GDM1 (cell line): ENCODE measurements at regions not wholly inside any gene's neighbourhood (a gene's known extent, or its start where the extent isn't known, plus 50 kb on each side); places are given as distances from the start of the nearest gene placed in this dataset.
"Not testable (repeated sequence)": the region's sequence is repeated elsewhere in the genome, so short reads cannot be mapped to it uniquely, and the experiment has no call there.

Experiments used
- DNase-seq: peaks from one replicate; lab custom pipeline; 2025; lab: John Stamatoyannopoulos, UW

DNA sequence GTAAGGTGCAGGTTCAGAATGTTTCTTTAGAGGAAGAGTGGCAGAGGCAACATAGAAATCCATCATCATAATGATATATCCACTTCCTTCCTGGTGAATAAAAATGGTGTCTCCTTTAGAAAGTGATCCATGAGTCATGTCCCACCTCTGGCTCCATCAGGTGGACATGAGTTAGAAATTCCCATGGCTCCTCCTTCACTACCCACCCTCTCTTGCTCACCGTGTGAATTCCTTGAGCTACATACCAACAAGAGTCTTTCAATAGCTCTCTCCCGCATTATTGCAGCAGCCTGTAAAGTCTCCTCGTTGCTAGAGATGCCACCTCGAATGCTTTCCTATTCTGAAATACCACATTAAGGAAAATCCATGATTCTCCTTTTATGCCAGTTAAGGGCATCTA is 317.6 kb downstream of the LNPK start:
- no peak for DNase-seq

DNA sequence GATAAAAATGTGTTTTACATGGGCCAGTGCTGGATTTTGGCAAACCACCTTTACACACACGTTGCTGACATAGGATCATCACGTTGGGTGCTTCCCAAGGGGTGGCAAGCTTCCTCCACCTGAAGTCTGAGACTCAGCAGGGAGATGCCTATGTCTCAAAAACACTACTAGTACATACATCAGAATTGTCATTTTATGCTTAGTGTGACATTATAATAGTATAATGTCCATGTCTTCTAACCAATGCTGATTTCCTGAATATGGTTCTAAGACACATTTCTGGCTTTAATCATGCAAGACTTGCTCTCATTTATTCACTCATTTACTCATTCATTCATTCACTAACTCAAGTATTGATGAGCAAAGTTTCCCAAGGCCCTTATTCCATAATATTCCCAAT is 322.3 kb downstream of the LNPK start:
- no peak for DNase-seq

DNA sequence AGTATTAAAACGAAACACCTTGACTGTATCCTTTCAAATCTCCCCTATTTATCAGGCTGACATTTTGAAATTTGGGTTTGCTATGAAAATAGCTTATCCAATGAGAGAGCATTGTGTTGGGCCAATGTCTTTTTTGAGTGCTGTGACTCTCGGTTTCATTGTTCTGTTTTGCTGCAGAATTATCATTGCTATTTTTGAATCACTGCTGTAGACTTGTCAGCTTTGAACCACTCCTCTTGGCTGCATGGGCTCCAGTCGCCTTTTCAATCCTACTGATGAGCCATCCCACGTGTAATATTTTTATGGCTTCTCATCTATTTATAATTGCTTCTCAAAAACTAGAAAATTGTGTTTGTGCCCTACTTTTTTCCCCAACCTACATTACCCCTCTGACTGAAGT is 322.8 kb downstream of the LNPK start:
- no peak for DNase-seq

DNA sequence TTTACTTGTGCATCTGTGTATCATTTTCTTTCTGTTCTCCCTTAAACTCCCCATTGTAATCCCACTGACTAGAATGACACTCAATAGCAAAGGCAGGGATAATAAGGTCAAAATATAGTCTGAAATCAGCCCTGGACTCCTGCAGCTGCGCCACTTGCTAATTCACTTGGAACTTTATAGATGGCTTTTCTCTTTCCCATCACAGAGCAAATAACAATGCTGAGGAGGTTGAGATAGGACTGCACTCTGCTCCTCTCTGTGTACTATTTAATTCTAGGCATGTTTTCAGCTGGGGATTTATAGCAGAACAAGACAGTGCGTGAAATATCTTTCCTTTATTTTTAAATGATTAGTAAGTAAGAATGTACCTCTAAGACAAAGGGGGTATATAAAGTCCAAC is 324.2 kb downstream of the LNPK start:
- DNase-seq, result no peak

DNA sequence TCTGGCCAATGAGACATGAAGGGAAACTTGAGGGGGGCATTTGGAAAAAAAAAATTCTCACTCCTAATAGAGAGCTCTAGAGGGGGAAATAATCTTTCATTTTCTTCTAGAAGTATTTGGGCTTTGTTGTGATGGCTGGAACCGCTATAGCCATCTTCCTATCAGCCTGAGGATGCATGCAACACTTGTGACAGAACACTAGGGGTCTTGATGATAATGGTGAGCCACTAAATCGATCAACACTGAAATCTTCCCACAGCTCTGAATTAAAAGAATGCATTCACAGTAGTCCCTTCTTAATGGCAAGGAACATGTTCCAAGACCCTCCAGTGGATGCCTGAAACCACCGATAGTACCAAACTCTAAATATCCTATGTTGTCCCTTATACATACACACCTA is 325.3 kb downstream of the LNPK start:
- DNase-seq, result no peak

DNA sequence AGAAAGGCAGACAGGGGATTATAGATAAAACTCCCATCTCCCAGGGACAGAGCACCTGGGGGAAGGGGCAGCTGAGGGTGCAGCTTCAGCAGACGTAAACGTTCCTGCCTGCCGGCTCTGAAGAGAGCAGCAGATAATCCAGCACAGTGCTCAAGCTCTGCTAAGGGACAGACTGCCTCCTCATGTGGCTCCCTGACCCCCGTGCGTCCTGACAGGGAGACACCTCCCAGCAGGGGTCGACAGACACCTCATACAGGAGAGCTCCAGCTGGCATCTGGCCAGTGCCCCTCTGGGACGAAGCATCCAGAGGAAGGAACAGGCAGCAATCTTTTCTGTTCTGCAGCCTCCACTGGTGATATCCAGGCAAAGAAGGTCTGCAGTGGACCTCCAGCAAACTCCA is 333.3 kb downstream of the LNPK start:
- not testable (repeated sequence) for DNase-seq

DNA sequence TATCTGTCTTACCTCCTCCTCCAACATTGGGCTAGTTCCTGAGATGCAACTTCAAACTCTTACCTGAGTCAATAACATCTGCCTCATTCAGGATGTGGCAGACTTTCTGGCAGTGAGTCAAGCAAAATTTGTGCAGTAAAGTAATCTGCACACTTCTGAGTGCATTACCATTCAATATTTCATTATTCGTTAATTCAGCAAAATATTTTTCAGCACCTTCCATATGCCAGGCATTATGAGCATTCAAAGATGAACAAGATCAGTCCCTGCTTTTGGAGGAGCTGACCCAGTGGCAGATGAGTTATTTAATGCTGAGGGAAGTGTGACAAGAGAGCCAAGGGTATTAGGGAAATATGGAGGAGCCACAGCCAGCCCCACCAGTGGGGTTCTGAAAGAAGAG is 339.7 kb downstream of the LNPK start:
- no peak for DNase-seq

DNA sequence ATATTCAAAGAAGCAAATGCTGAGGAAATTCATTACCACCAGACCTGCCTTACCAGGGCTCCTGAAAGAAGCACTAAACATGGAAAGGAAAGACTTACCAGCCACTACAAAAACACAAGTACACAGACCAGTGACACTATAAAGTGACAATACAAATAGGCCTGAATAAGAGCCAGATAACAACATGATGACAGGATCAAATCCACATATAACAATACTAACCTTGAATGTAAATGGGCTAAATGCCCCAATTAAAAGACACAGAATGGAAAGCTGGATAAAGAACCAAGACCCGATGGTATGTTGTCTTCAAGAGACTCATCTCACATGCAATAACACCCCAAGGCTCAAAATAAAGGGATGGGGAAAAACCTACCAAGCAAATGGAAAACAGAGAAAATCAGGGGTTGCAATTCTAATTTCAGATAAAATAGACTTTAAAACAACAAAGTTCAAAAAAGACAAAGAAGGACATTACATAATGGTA is 353.4 kb downstream of the LNPK start:
- DNase-seq, result no peak

DNA sequence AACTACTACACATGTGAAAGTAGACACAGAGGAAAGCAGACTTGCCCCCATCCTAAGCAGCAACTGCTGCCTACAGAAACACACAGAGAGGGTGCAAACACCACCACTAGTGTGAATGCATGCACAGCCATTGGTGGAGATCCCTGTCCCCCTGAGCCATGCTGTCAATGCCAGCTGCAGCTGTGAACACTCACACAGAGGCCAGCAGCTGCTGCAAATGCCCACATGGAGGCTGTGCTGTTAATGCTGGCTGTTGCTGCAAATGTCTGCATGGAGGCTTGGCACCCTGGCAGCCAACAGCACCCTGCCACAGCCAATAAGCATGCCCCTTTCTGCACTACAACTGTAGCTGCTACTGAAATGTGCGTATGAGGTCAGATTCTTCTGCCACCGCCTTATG is 355.0 kb downstream of the LNPK start:
- DNase-seq, result no peak

DNA sequence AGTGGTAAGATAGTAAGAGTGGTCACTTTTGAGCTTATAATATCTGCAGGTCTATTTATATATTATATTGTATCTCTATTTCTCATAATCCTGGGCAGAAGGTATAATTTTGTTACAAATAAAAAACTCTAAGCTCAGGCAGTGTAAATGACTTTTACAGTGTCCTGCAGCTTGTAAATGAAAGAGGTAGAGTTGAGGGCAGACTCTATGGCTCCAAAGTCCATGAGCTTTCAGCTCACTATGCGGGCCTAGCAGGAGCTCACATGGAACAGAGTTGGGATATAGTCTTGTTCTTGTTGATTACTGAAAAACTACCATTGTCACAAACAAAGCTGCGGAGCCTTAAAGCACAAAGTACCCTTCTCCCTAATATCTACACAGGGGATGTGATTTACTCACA is 361.4 kb downstream of the LNPK start:
- no peak for DNase-seq

DNA sequence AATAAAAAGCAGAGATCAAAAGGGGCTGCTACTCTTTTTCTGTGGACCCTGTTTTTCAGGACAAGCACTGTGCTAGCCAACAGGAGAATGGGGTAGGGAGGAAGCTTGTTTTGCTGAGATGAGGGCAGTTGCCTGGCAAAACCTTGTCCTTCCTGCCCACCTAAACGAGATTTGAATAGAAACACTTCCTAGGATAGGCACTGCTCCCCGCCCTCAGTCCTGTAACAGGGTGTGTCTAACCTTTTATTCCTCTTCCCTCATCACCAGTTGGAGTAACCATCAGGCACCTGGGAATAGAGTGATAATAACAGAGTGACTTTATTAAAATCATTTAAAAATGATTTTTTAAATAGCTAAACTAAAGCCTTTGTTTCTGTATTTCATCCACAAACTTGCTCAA is 368.8 kb downstream of the LNPK start:
- no peak for DNase-seq

DNA sequence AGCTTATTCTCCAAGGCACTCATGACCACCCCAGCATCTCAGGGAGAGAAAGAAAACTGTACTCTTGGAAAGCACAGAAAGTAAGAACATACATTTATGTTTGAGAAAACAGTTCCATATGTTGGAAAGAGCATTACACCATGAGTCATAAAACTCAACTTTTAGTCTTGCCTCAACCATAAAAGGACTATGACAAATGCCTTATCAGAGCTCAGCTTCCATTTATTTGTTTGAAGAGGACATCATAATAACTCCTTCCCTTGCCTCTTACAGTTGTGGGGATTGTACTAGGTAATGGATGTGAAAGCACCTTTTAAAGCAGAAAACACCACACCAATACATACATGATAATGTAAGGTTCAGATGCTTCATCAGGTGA is 370.8 kb downstream of the LNPK start:
- no peak for DNase-seq

DNA sequence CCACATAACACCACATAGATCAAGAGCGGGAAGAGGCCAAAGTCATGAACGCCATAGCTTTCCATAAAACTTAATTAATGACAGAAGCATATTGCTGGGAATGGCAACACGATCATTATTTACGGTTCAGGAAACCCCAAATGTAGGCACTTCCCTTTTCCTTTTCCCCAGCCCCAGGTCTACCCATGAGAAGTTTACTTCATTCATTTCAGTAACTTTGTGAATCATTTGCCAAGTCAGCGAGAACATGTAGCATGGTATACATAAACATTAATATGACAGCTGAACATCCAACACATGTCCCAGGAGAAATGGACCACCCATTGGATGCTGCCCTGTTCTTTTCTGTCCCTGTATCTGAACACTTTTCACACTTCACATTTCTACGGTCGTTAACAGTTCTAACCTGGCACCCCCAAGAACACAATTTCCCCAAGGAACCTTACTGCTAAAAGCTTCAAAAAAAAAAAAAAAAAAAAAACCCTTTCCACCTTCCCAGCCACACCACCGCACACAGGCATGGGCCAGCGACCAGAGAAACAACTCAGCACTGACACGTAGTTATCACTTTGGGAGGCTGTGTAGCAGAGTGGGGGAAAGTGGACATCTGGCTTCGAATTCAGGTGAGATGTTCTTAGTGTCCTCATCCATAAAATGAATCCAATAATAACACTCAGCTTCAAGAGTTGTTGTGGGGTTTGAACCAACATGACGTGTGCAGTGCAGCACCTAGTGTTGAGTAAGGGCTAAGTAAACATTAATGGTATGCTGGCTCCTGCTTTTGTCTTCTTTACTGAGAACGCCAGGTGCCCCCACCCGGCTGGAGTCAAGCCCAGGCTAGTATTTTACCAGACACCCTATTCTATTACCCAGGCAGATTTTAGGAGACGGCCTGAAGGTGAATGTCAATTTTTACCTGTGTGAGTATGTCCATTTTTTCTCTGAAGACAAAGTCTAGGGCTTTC is 371.5 kb downstream of the LNPK start:
- no peak for DNase-seq

DNA sequence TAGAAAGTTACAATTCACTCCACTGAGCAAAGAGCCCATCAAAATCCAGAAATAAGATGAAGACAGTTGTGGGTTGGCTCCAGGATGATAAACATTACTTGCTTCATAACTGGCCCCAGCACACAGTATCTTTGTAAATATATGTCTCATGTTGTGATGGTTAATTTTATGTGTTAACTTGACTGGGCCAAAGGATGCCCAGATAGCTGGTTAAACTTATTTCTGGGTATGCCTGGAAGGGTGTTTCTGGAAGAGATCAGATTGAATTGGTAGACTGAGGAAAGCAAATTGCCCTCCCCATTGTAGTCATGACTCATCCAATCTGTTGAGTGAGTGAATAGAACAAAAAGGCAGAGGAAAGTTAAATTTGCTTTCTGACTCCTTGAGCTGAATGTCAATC is 373.8 kb downstream of the LNPK start:
- DNase-seq, result no peak

DNA sequence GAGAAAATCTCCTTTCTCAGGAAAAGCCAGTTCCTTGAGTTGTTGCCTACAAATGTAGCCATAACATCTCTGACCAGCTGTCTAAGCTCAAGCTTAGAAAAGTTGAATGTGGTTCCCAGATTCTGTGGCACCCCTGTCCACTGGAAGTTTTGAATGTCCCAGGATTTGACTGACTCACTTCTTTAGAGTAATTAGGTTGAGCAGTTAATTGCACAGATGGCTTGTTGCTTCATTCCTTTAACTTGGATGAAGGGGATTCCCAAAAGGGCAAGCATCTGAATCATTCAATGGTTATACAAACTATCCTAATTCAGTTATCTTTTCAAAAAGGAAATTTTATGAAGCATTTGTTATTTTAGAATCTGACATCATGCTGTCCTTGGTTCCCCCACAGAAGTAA is 374.7 kb downstream of the LNPK start:
- no peak for DNase-seq

DNA sequence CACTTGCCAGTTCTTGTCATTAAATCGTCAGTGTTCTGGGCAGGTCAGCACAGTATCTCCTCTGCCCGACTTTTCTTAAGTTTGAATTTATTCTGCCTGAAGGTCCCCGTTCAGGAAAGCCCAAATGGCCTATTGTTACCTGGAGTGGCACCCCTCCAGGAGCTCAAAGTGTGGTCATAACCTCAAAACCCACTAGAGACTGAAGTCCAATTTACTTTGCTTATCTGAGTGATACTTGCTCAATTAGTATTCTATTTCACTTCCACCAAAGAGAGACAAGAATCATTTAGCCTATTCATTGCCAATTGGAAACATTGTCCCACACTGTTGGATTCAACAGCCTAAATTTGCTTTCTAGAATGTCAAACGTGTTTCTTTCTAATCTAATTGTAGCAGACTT is 375.3 kb downstream of the LNPK start:
- DNase-seq, result no peak

DNA sequence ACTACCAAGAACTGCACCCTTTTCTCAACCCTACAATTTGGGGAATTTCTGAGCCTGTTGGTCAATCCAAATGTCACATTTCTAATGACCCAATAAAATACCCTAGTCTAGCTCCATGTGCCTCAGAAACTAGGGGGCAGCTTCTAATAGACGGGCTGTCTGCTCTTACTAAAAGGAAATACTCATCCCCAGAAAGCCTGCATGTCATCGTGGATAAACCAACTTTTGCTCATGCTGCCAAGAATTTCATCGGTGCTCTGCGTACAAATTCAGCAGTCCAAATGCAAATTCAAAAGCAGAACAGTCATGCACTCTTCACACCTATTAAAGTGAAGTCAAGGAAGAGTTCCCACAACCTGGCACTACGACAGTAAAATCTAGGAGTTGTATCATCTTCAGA is 377.3 kb downstream of the LNPK start:
- no peak for DNase-seq

DNA sequence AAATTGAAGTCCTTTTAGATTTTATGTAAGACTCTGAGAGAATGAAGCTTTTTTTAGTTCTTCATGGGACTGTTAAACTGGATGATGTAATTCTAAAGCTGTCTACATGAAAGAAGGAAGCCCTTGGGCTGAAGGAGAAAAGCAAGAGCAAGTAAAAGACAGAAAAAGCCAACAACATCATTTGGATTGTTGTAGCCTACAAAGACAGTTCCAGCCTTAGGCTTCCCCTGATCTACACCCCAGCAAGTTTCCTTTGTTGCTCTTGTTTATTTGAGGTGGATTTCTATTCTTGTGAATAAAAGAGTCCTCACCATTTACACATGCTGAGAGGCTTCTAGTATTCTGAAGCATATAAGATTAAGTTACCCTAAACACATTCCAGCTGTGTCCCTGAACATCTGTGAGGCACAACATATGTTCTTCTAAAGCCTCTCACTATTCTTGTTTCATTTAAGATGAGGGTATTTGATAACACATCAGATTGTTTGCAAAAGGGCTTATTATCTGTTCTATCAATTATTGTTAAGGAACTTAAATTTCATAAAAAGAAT is 377.8 kb downstream of the LNPK start:
- no peak for DNase-seq

DNA sequence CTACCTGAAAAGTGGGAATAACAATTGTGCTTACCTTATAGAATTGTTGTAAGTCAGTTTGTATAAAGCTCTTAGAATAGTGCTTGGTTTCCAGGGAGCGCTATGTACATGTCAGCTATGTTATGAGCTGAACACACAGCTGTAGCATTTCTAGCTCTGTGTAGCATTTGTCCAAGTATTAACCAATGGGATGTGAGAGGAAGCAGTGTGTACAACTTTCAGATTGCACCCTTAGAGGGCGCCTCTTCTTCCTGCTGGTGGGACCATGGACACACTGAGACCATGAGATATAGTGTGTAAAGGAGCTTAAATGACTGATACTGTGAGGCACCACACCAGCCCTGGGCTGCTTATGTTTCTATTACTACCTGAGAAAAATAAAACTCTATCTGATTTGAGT is 380.2 kb downstream of the LNPK start:
- DNase-seq, result no peak

DNA sequence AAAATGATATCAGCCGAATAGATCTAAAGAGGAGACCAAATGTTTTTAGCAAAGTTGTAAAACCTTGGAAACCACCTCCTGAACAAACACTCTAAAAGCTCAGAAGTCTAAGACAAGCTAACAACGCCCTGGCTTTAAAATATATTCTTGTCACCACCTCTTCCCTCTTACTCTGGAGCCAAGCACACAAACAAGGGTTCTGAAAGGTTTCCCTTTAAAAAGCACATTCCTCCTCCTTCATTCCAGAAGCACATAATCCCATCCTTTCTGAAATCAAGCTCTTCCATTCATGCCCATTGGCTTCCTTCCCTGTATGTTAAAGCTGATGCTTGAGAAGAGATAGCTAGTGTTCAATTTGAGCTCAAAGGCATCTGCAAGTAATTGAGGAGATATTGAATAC is 382.0 kb downstream of the LNPK start:
- no peak for DNase-seq

DNA sequence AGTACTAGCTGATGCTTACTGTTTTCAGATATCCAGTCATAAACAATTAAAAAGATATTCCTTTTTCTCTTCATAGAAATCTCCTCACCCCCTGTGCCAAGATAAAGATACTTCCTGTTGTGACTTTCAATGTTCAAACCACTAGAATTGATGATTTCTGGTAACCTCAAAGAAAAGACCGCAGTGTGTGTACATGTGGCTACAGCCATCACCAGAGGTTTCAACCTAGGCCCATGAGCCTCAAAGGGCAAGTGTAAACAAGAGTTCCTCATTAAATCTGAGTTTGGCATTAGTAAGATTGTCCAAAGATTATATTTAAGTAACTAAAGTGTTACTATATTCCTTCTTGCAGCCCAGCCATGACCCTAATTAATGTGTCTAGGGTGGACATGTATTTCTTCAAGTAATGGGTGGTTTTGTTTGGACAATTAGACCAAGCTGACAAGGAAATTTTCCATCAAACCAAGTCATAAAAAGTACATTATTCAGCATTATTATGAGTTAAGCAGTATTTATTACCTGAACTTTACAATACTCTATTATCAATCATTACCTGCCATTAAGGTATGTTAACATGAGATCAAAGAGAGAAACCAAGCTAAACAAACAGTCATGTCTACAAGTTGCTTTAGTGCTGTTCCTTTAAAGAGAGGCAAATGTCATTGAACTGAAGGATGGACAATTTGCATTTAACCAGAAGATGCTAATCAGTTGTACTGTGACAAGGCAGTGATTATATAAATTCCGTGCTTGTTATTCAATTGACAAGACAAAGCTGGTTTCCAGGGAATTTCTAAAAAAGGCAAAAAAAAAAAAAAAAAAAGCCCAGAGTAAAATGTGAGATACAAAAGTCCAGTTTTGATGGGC is 382.7 kb downstream of the LNPK start:
- no peak for DNase-seq

DNA sequence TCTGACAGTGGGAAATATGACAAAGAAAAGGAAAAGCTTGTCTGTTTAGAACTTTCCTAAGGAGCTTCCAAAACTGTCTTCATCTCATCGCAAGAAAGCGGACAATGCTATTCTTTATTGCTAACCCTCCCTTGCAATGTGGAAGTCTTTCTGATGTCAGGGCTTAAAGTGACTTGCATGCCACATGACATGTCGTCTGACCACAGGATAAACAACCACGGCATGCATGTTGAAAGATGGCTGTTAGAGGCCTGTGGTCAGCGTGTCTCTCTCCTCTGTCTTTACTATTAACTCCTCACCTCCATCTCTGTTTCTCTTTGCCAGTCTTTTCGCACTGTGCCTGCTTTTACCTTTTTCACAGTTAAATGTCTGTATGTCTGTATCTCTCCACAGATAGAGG is 389.8 kb downstream of the LNPK start:
- no peak for DNase-seq
